ENCODE measurements at regions not wholly inside any gene's neighbourhood (a gene's known extent, or its start where the extent isn't known, plus 50 kb on each side); places are given as distances from the start of the nearest gene placed in this dataset.
"Not testable (repeated sequence)": the region's sequence is repeated elsewhere in the genome, so short reads cannot be mapped to it uniquely, and the experiment has no call there.

DNA sequence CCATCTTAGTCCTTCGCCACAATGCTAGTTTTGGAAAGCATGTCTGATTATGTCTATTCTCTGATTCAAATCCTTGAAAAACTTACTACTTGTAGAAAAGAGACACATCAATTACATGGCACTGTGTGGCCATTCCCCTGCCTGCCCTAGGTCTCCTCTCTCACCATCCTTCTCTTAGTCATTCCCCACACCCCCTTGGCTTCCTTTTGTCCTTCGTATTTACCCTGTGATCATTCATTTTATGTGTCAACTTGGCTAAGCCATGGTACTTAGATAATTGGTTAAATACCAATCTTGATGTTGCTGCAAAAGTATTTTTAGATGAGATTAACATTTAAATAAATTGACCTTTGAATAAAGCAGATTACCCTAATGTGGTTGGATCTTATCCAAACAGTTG, 122.9 kb upstream of the CDH11 start:
- no peak for TF ChIP-seq POLR2A (IDR thresholded peaks at IDR 0.05)
- TF ChIP-seq, protein P1, sequence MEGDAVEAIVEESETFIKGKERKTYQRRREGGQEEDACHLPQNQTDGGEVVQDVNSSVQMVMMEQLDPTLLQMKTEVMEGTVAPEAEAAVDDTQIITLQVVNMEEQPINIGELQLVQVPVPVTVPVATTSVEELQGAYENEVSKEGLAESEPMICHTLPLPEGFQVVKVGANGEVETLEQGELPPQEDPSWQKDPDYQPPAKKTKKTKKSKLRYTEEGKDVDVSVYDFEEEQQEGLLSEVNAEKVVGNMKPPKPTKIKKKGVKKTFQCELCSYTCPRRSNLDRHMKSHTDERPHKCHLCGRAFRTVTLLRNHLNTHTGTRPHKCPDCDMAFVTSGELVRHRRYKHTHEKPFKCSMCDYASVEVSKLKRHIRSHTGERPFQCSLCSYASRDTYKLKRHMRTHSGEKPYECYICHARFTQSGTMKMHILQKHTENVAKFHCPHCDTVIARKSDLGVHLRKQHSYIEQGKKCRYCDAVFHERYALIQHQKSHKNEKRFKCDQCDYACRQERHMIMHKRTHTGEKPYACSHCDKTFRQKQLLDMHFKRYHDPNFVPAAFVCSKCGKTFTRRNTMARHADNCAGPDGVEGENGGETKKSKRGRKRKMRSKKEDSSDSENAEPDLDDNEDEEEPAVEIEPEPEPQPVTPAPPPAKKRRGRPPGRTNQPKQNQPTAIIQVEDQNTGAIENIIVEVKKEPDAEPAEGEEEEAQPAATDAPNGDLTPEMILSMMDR (IDR thresholded peaks at IDR 0.05), result no peak
- Histone ChIP-seq H3K36me3 (no peaks in the 10 kb centered on the region), H3K27ac (no peak overlapping the region), H3K4me1 (no peaks in the 10 kb centered on the region), H3K9me3 (no peaks in the 10 kb centered on the region), H3K4me3 (no peak overlapping the region), H3K27me3 (no peaks in the 10 kb centered on the region)
- DNase-seq, result no peak

DNA sequence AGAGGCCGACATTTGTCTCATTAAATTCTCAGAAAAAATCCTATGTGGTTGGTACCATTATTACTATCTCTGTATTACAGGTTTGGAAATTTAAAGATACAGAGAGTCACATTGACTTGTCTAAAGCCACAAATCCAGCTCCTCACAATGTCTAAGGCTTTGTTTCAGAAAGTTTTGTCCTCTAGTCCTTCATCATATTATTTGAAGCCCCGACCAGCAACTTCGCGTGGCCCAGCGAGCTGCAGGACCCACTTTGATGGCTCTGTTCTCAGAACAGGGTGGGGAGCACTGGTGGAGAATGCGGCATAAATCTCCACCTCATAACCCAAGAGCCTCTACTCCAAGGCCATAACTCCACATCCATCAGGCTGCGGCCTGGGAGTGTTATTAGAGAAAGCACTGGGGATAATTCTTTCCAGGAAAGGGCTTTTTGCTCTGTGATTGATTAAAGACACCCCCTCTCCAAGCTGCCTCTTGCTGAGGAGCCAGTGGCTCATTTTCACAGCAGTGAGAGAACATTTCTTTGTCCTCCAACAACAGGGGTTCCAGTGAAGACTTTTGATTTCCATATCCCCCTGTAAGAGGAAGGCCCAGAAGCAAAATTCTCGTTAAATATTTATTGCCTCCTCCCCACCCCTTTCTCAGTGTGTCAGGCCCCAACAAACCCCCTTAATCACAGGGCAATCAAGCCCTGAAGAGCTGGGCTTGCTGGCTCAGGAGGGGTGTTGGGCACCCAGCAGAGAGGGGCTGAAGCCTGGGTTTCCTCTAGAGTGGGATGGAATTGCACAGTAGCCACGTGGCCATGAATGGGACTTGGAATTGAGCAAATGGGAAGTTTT, 113.7 kb upstream of the CDH11 start:
- H3K27ac ChIP-seq, result no peak overlapping the region
- no peak overlapping the region for H3K4me3 ChIP-seq
- no peak for TF ChIP-seq POLR2A (IDR thresholded peaks at IDR 0.05)
- TF ChIP-seq, protein P1 (IDR thresholded peaks at IDR 0.05), result no peak
- no peak for DNase-seq
- no peaks in the 10 kb centered on the region for H3K36me3 ChIP-seq
- no peaks in the 10 kb centered on the region for H3K27me3 ChIP-seq
- H3K9me3 ChIP-seq, result no peaks in the 10 kb centered on the region
- no peaks in the 10 kb centered on the region for H3K4me1 ChIP-seq

DNA sequence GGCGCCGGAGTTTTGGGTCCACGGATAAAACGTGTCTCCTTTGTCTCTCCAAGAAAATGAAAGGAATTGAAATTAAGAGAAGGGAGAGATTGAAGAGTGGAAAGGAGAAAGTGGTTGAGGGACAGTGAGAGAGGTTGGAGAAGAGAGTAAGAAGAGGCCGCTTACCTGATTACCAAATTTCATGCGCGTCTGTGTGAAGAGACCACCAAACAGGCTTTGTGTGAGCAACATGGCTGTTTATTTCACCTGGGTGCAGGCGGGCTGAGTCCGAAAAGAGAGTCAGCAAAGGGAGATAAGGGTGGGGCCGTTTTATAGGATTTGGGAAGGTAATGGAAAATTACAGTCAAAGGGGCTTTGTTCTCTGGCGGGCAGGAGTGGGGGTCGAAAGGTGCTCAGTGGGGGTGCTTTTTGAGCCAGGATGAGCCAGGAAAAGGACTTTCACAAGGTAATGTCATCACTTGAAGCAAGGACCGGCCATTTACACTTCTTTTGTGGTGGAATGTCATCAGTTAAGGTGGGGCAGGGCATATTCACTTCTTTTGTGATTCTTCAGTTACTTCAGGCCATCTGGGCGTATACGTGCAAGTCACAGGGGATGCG, 113.0 kb upstream of the CDH11 start:
- H3K36me3 ChIP-seq, H3K27ac ChIP-seq, H3K4me1 ChIP-seq, H3K9me3 ChIP-seq, H3K4me3 ChIP-seq, DNase-seq, H3K27me3 ChIP-seq: not testable (repeated sequence)

DNA sequence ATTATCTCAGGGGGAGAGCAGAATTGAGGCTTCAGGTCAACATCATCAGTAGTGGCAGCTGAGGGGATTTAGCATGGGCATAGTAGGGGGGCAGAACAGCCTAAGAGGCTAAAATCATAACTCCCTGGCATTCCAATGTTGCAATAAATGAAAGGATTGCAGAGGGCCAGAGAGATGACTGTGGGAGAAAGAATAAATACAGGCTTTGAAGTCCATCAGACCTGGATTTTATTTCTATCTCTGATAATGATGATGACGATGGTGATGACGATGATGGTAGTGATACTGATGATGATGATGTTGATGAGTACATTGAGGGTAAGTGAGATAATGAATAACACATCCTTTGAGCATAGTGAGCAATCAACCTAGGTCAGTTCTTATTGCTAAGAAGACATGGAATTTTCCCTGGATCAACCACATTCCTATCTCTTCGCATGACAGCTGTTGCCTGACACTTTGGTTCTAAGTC, 107.4 kb upstream of the CDH11 start:
- DNase-seq, result no peak
- Histone ChIP-seq H3K4me3 (no peak overlapping the region), H3K36me3 (no peaks in the 10 kb centered on the region), H3K4me1 (no peaks in the 10 kb centered on the region), H3K27ac (no peak overlapping the region), H3K9me3 (no peaks in the 10 kb centered on the region), H3K27me3 (no peaks in the 10 kb centered on the region)
- TF ChIP-seq, protein P1 (IDR thresholded peaks at IDR 0.05), result no peak
- TF ChIP-seq POLR2A (IDR thresholded peaks at IDR 0.05), result no peak

DNA sequence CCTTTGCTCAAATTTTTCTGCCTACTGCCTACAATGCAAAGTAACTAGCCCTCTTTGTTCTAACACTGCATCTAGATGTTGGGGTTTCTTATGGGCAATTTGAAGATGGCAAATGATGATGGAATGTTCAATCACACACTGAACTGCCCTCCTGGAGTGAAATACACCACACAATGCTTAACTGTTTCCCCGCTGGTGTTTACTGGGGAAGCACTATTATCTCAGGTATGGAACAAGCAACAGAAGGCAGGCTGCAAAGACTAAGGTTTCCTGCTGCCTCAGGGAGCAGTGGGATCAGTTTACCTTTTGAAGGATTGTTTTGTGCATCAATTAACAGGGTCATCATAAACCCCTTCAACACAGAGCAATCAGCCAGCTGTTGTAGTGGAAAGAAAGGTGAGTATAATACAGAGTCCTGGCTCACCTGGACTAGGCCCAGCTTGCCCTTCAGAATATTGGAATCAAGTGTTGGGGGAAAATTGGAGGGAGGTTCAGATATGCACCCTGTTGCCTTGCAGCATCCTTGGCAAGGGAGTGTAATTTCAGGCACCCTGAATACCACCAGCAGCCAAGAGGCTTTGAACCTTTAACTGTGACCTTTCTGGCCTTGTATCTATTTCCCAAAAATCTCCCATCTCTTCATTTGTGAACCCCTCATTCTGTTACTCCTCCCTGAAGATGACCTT, 105.4 kb upstream of the CDH11 start:
- TF ChIP-seq POLR2A (IDR thresholded peaks at IDR 0.05), result no peak
- TF ChIP-seq, protein P1 (IDR thresholded peaks at IDR 0.05), result no peak
- Histone ChIP-seq H3K36me3 (no peaks in the 10 kb centered on the region), H3K9me3 (no peaks in the 10 kb centered on the region), H3K27me3 (no peaks in the 10 kb centered on the region), H3K27ac (no peak overlapping the region), H3K4me3 (no peak overlapping the region), H3K4me1 (no peaks in the 10 kb centered on the region)
- DNase-seq, result no peak

DNA sequence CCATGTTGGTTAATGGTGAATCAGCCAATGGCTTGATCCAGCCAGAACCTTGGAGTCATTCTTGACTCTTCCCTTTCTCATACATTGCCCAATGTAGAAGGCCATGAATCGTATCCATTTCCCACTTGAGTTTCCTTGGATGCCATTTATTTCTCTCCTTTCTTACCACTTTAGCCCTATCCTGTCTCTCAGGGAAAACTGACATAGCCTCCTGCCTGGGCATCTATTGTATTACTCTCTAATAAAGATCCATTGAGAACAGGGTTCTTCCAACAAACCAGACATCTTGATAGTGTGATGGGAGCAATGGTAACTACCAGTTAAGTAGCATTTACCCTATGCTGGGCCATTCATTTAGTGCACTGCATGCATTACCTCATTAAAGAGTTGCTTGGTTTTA, 104.2 kb upstream of the CDH11 start:
- DNase-seq, result no peak
- H3K27ac ChIP-seq, result no peak overlapping the region
- H3K27me3 ChIP-seq, result no peaks in the 10 kb centered on the region
- H3K9me3 ChIP-seq, result no peaks in the 10 kb centered on the region
- H3K36me3 ChIP-seq, result no peaks in the 10 kb centered on the region
- H3K4me3 ChIP-seq, result no peak overlapping the region
- TF ChIP-seq, protein P1 (IDR thresholded peaks at IDR 0.05), result no peak
- H3K4me1 ChIP-seq, result no peaks in the 10 kb centered on the region

All from Peyer's patch (tissue), 4 donors.